ENCODE measurements at regions not wholly inside any gene's neighbourhood (a gene's known extent, or its start where the extent isn't known, plus 50 kb on each side); places are given as distances from the start of the nearest gene placed in this dataset.

- Mint-ChIP-seq H3K4me1 (ENCODE audit: low read depth) (no peaks in the 10 kb centered on the region), H3K36me3 (ENCODE audit: low read depth) (no peaks in the 10 kb centered on the region), H3K27me3 (no peaks in the 10 kb centered on the region), H3K4me3 (no peak overlapping the region), H3K27ac (no peak overlapping the region), H3K9me3 (peaks cover 16% of the 10 kb centered on the region)
- CTCF ChIA-PET: no interaction called here
- TF ChIP-seq CTCF (IDR thresholded peaks at IDR 0.05): no peak
- POLR2A ChIA-PET: no interaction called here
- no peak for ATAC-seq
- intact Hi-C loops (cut with micrococcal nuclease): no loop called here
- no peak for DNase-seq
Observed at GRCh38 chr15:26372706-26373105, 400.2 kb downstream of the GABRB3 start.

GRCh38 chr15:26365077-26365476, 407.8 kb downstream of the GABRB3 start:
- Mint-ChIP-seq H3K27me3 (no peaks in the 10 kb centered on the region), H3K27ac (no peak overlapping the region), H3K4me3 (no peak overlapping the region), H3K4me1 (ENCODE audit: low read depth) (no peaks in the 10 kb centered on the region), H3K36me3 (ENCODE audit: low read depth) (no peaks in the 10 kb centered on the region), H3K9me3 (peaks cover 10% of the 10 kb centered on the region)
- no peak for TF ChIP-seq CTCF (IDR thresholded peaks at IDR 0.05)
- POLR2A ChIA-PET: no interaction called here
- ATAC-seq (no peak), DNase-seq (no peak)
- intact Hi-C loops (cut with micrococcal nuclease): no loop called here
- CTCF ChIA-PET: no interaction called here

- no peak for DNase-seq
- intact Hi-C loops (cut with micrococcal nuclease): no loop called here
- Mint-ChIP-seq H3K9me3 (peaks cover 7% of the 10 kb centered on the region), H3K27ac (no peak overlapping the region), H3K4me3 (no peak overlapping the region), H3K36me3 (ENCODE audit: low read depth) (no peaks in the 10 kb centered on the region), H3K4me1 (ENCODE audit: low read depth) (no peaks in the 10 kb centered on the region), H3K27me3 (no peaks in the 10 kb centered on the region)
- POLR2A ChIA-PET: no interaction called here
- no peak for TF ChIP-seq CTCF (IDR thresholded peaks at IDR 0.05)
- no peak for ATAC-seq
- CTCF ChIA-PET: no interaction called here
Observed at GRCh38 chr15:26359855-26360254, 413.0 kb downstream of the GABRB3 start.

GRCh38 chr15:26358708-26359107, 414.2 kb downstream of the GABRB3 start:
- CTCF ChIA-PET: no interaction called here
- no peak for TF ChIP-seq CTCF (IDR thresholded peaks at IDR 0.05)
- H3K36me3 Mint-ChIP-seq (ENCODE audit: low read depth): no peaks in the 10 kb centered on the region
- no peak for DNase-seq
- H3K4me3 Mint-ChIP-seq: no peak overlapping the region
- peaks cover 6% of the 10 kb centered on the region for H3K9me3 Mint-ChIP-seq
- no peaks in the 10 kb centered on the region for H3K27me3 Mint-ChIP-seq
- no peak for ATAC-seq
- H3K4me1 Mint-ChIP-seq (ENCODE audit: low read depth): no peaks in the 10 kb centered on the region
- H3K27ac Mint-ChIP-seq: no peak overlapping the region
- POLR2A ChIA-PET: no interaction called here
- intact Hi-C loops (cut with micrococcal nuclease): no loop called here

GRCh38 chr15:26357653-26358052, 415.2 kb downstream of the GABRB3 start:
- no peak for TF ChIP-seq CTCF (IDR thresholded peaks at IDR 0.05)
- Mint-ChIP-seq H3K4me3 (no peak overlapping the region), H3K4me1 (ENCODE audit: low read depth) (no peaks in the 10 kb centered on the region), H3K27me3 (no peaks in the 10 kb centered on the region), H3K36me3 (ENCODE audit: low read depth) (no peaks in the 10 kb centered on the region), H3K9me3 (peaks cover 3% of the 10 kb centered on the region), H3K27ac (no peak overlapping the region)
- POLR2A ChIA-PET: no interaction called here
- intact Hi-C loops (cut with micrococcal nuclease): no loop called here
- CTCF ChIA-PET: no interaction called here
- no peak for ATAC-seq
- no peak for DNase-seq
